Transverse colon (tissue), 4 donors: ENCODE measurements at regions not wholly inside any gene's neighbourhood (a gene's known extent, or its start where the extent isn't known, plus 50 kb on each side); places are given as distances from the start of the nearest gene placed in this dataset.

ENCODE experiments used
- DNase-seq: peaks from one replicate; pipeline ENCODE4 v3.0.0-alpha.2; 2019
- H3K27ac ChIP-seq, 4 donors: fragments of 200-600 bp; sonication (generic); 2 replicates each; pipeline ENCODE4 v1.5.1; 2016 to 2018; ENCODE audit warnings: inconsistent platforms in 4 of 4
- H3K27me3 ChIP-seq: fragments of 200-600 bp; sonication (generic); 2 replicates; pipeline ENCODE4 v1.5.1; 2017; ENCODE audit warnings: inconsistent platforms
- H3K36me3 ChIP-seq, 4 donors: fragments of 200-600 bp; sonication (generic); 2 replicates each; pipeline ENCODE4 v1.5.1; 2017 to 2019; ENCODE audit warnings: inconsistent platforms in 4 of 4
- H3K4me1 ChIP-seq, 4 donors: fragments of 200-600 bp; sonication (generic); 2 replicates each; pipeline ENCODE4 v1.5.1; 2017 to 2020; ENCODE audit warnings: inconsistent platforms in 4 of 4
- H3K4me3 ChIP-seq, 4 donors: fragments of 200-600 bp; sonication (generic); 1 replicate in 1 of 4; 2 replicates in 3 of 4; pipeline versions ENCODE4 v1.5.1 to v1.6.1; 2017 to 2019; ENCODE audit warnings: inconsistent platforms in 4 of 4
- H3K9me3 ChIP-seq, 2 donors: fragments of 200-600 bp; sonication (generic); 2 replicates each; pipeline ENCODE4 v1.5.1; 2017 to 2019; ENCODE audit warnings: inconsistent platforms in 2 of 2
- CTCF ChIP-seq, 5 experiments: fragments of 200-600 bp in 3 of 5; fragments of 450-650 bp in 2 of 5; sonication (generic) in 3 of 5; IDR thresholded peaks; 1 replicate in 2 of 5; 2 replicates in 3 of 5; pipeline ENCODE4 v1.5.1; 2016 to 2017; ENCODE audit warnings: antibody characterized with exemption in 5 of 5, inconsistent platforms in 3 of 5, mild to moderate bottlenecking in 2 of 5, moderate library complexity in 1 of 5
- EP300 ChIP-seq: sonication (generic); formaldehyde crosslinking; IDR thresholded peaks from one replicate; pipeline ENCODE4 v1.6.1; 2017; ENCODE audit warnings: antibody characterized with exemption, low read depth
- POLR2A ChIP-seq: fragments of 450-650 bp; IDR thresholded peaks from one replicate; pipeline ENCODE4 v1.6.1; 2016; ENCODE audit warnings: antibody characterized with exemption, mild to moderate bottlenecking, moderate library complexity
- POLR2AphosphoS5 ChIP-seq, 3 donors: sonication (generic); formaldehyde crosslinking; IDR thresholded peaks; one replicate each; pipeline ENCODE4 v1.6.1; 2016; ENCODE audit warnings: antibody characterized with exemption in 3 of 3
- WGBS, 2 donors: methylation state at CpG; one replicate each; pipeline ENCODE4 v1.1.5; 2018; ENCODE audit warnings: low coverage in 1 of 2; 5-methylcytosine and 5-hydroxymethylcytosine counted together
- in situ Hi-C, 4 donors: fragments of 200-750 bp; cut with MboI; loops; one replicate each; pipeline versions ENCODE4 v1.15.0 to v1.15.1; 2017; ENCODE audit warnings: low sequenced_read_pairs in 3 of 4, low pct_ligation_motif_present in 1 of 4, low pct_unique_long_range_greater_than_20kb in 1 of 4
- intact Hi-C: fragments of 100-400 bp; cut with DNase I; formaldehyde crosslinking; loops from one replicate; pipeline ENCODE4 v1.15.1; 2023; ENCODE audit warnings: low total_unique reads

GRCh38 chr11:57871231-57871630 is 109.6 kb downstream of the CTNND1 start:
- Histone ChIP-seq H3K27me3 (no peaks in the 10 kb centered on the region), H3K4me1 (no peaks in the 10 kb centered on the region), H3K9me3 (no peaks in the 10 kb centered on the region), H3K4me3 (no peak overlapping the region), H3K27ac (no peak overlapping the region), H3K36me3 (no peaks in the 10 kb centered on the region)
- no peak for DNase-seq
- TF ChIP-seq POLR2AphosphoS5 (IDR thresholded peaks at IDR 0.05) (no peak), EP300 (no peak), POLR2A (no peak), CTCF (IDR thresholded peaks at IDR 0.05) (no peak)
- intact Hi-C loops (no loop called here), in situ Hi-C loops (no loop called here)
- WGBS, 2 donors, result 80 to 88% methylated on average over 3 to 7 of the region's 7 CpGs

GRCh38 chr11:57873196-57873911 is 111.8 kb downstream of the CTNND1 start:
- intact Hi-C loops, result no loop called here
- in situ Hi-C loops, result no loop called here
- no peaks in the 10 kb centered on the region for H3K27me3 ChIP-seq
- WGBS, 2 donors, result 75 to 87% methylated on average over 4 to 7 of the region's 7 CpGs
- H3K9me3 ChIP-seq, result no peaks in the 10 kb centered on the region
- H3K4me3 ChIP-seq, result no peak overlapping the region
- H3K27ac ChIP-seq, result no peak overlapping the region
- TF ChIP-seq POLR2AphosphoS5 (IDR thresholded peaks at IDR 0.05) (no peak), POLR2A (no peak), EP300 (no peak), CTCF (IDR thresholded peaks at IDR 0.05) (no peak)
- no peaks in the 10 kb centered on the region for H3K4me1 ChIP-seq
- no peak for DNase-seq
- H3K36me3 ChIP-seq, result no peaks in the 10 kb centered on the region

GRCh38 chr11:57874981-57875380 is 113.4 kb downstream of the CTNND1 start:
- no peaks in the 10 kb centered on the region for H3K36me3 ChIP-seq
- H3K27ac ChIP-seq, result no peak overlapping the region
- H3K27me3 ChIP-seq, result no peaks in the 10 kb centered on the region
- in situ Hi-C loops (no loop called here), intact Hi-C loops (no loop called here)
- H3K4me1 ChIP-seq, result no peaks in the 10 kb centered on the region
- no peak for TF ChIP-seq POLR2A
- no peak for TF ChIP-seq CTCF (IDR thresholded peaks at IDR 0.05)
- TF ChIP-seq EP300, result no peak
- 77 to 84% methylated on average over 6 to 10 of the region's 10 CpGs for WGBS, 2 donors
- H3K9me3 ChIP-seq, result no peaks in the 10 kb centered on the region
- no peak for DNase-seq
- H3K4me3 ChIP-seq, result no peak overlapping the region

- no peak overlapping the region for H3K4me3 ChIP-seq
- in situ Hi-C loops (no loop called here), intact Hi-C loops (no loop called here)
- no peaks in the 10 kb centered on the region for H3K27me3 ChIP-seq
- no peak overlapping the region for H3K27ac ChIP-seq
- no peaks in the 10 kb centered on the region for H3K4me1 ChIP-seq
- no peak for DNase-seq
- no peaks in the 10 kb centered on the region for H3K9me3 ChIP-seq
- no peaks in the 10 kb centered on the region for H3K36me3 ChIP-seq
- TF ChIP-seq EP300, result no peak
- TF ChIP-seq CTCF (IDR thresholded peaks at IDR 0.05), result no peak
- no peak for TF ChIP-seq POLR2A
- no peak for TF ChIP-seq POLR2AphosphoS5 (IDR thresholded peaks at IDR 0.05)
- 68 to 73% methylated on average over 3 of the region's 3 CpGs for WGBS, 2 donors
Observed at GRCh38 chr11:57881647-57882046, 120.0 kb downstream of the CTNND1 start.
